Panc1 (cell line): ENCODE measurements at regions not wholly inside any gene's neighbourhood (a gene's known extent, or its start where the extent isn't known, plus 50 kb on each side); places are given as distances from the start of the nearest gene placed in this dataset.

Experiments used
- ATAC-seq: fragments of 200-7000 bp; cut with Tn5 transposase; 2 replicates; pipeline ENCODE4 v1.9.1; 2020; ENCODE audit warnings: mild to moderate bottlenecking, moderate library complexity
- BruUV-seq: library from RNA; stranded (reverse); fragments of 400-500 nt; replicated peaks from 2 replicates; lab custom pipeline; 2021; lab: Mats Ljungman, UMichigan
- CTCF ChIA-PET: fragments of 300-600 bp; sonication (Branson Sonifier 250); formaldehyde crosslinking; loops from one replicate; lab custom pipeline; 2022; ENCODE audit warnings: antibody characterized with exemption; lab: Charles Lee
- POLR2A ChIA-PET: fragments of 300-600 bp; sonication (Branson Sonifier 250); formaldehyde crosslinking; loops from one replicate; lab custom pipeline; 2022; ENCODE audit warnings: antibody characterized with exemption; lab: Charles Lee
- DNase-seq: peaks from one replicate; pipeline ENCODE4 v3.0.0-alpha.2; 2010; ENCODE audit warnings: low read depth, low spot score
- H3K27ac ChIP-seq: 2 replicates; pipeline ENCODE4 v1.5.1; 2011; ENCODE audit warnings: mild to moderate bottlenecking, low read length, inconsistent platforms
- H3K27me3 ChIP-seq: fragments of 200-500 bp; sonication (Bioruptor generic); 2 replicates; pipeline ENCODE4 v1.6.0; 2014; ENCODE audit warnings: low read length, inconsistent platforms; ENCODE audit not compliant: control insufficient read depth, insufficient read depth
- H3K36me3 ChIP-seq: fragments of 200-500 bp; sonication (Bioruptor generic); 2 replicates; pipeline ENCODE4 v1.5.1; 2014; ENCODE audit warnings: inconsistent platforms, mild to moderate bottlenecking, low read length, moderate library complexity; ENCODE audit not compliant: control insufficient read depth, insufficient read depth
- H3K4me1 ChIP-seq: 2 replicates; pipeline ENCODE4 v1.5.1; 2011; ENCODE audit warnings: inconsistent platforms, mild to moderate bottlenecking, low read length, moderate library complexity; ENCODE audit not compliant: control insufficient read depth, insufficient read depth
- H3K4me3 ChIP-seq, 2 experiments: 2 replicates each; pipeline ENCODE4 v1.5.1; 2011 to 2012; ENCODE audit warnings: low read depth in 2 of 2, low read length in 2 of 2, mild to moderate bottlenecking in 2 of 2, inconsistent platforms in 1 of 2, moderate library complexity in 1 of 2
- H3K9me3 ChIP-seq: fragments of 200-500 bp; sonication (Bioruptor generic); 2 replicates; pipeline ENCODE4 v1.5.1; 2014; ENCODE audit warnings: low read depth, mild to moderate bottlenecking, inconsistent platforms, low read length, moderate library complexity; ENCODE audit not compliant: control insufficient read depth, insufficient read depth
- CTCF ChIP-seq: fragments of 450-650 bp; IDR thresholded peaks from 2 replicates; pipeline ENCODE4 v1.5.1; 2017; ENCODE audit warnings: mild to moderate bottlenecking
- POLR2AphosphoS5 ChIP-seq: IDR thresholded peaks from 2 replicates; pipeline ENCODE4 v1.6.1; 2012; ENCODE audit warnings: mild to moderate bottlenecking, low read depth, low read length, moderate library complexity
- REST ChIP-seq, 2 experiments: IDR thresholded peaks; 2 replicates each; pipeline ENCODE4 v1.6.1; 2011 to 2012; ENCODE audit warnings: low read depth in 2 of 2, control low read depth in 1 of 2, low read length in 1 of 2, mild to moderate bottlenecking in 1 of 2, moderate library complexity in 1 of 2; ENCODE audit not compliant: insufficient read depth in 1 of 2
- SIN3A ChIP-seq: IDR thresholded peaks from 2 replicates; pipeline ENCODE4 v1.6.1; 2012; ENCODE audit warnings: low read depth, mild to moderate bottlenecking, low read length, moderate library complexity, borderline replicate concordance; ENCODE audit not compliant: insufficient read depth
- TCF7L2 ChIP-seq: IDR thresholded peaks from 2 replicates; pipeline ENCODE4 v1.6.1; 2011; ENCODE audit warnings: mild to moderate bottlenecking, low read depth, low read length, inconsistent platforms
- in situ Hi-C: cut with HindIII; loops from 2 replicates; pipeline ENCODE4 v1.10.0; 2016; ENCODE audit warnings: low sequenced_read_pairs, low pct_unique_long_range_greater_than_20kb
- intact Hi-C: fragments of 100-400 bp; cut with micrococcal nuclease; formaldehyde crosslinking; loops from one replicate; pipeline ENCODE4 v1.10.0; 2022; ENCODE audit not compliant: unreplicated experiment

GRCh38 chr3:159817571-159817970 lies 171.1 kb upstream of the IL12A start:
- TF ChIP-seq SIN3A: no peak
- TF ChIP-seq POLR2AphosphoS5: no peak
- TF ChIP-seq CTCF: no peak
- TF ChIP-seq TCF7L2: no peak
- TF ChIP-seq REST (IDR thresholded peaks at IDR 0.05; ENCODE audit: insufficient read depth in 1 of 2, low read depth in 2 of 2, low read length in 1 of 2): no peak
- ATAC-seq (no peak), DNase-seq (no peak)
- ChIA-PET CTCF (no interaction called here), POLR2A (no interaction called here)
- intact Hi-C loops (no loop called here), in situ Hi-C loops (no loop called here)
- Histone ChIP-seq H3K27me3 (no peaks in the 10 kb centered on the region), H3K4me1 (peaks cover 18% of the 10 kb centered on the region), H3K4me3 (no peak overlapping the region), H3K9me3 (no peaks in the 10 kb centered on the region), H3K27ac (no peak overlapping the region), H3K36me3 (no peaks in the 10 kb centered on the region)
- no TSS peak for BruUV-seq

- BruUV-seq: no TSS peak
- H3K27ac ChIP-seq: no peak overlapping the region
- no peaks in the 10 kb centered on the region for H3K9me3 ChIP-seq
- TF ChIP-seq POLR2AphosphoS5 (no peak), CTCF (peak; percentile 12; the same call in 1 of the 2 replicates)
- peaks cover 18% of the 10 kb centered on the region for H3K4me1 ChIP-seq
- intact Hi-C loops: no loop called here
- ChIA-PET POLR2A (no interaction called here), CTCF (no interaction called here)
- no peaks in the 10 kb centered on the region for H3K27me3 ChIP-seq
- DNase-seq (no peak), ATAC-seq (0 out of 2 replicates have a peak, but pooled peaks have one; percentile 35)
- in situ Hi-C loops: no loop called here
- no peak overlapping the region for H3K4me3 ChIP-seq
- no peaks in the 10 kb centered on the region for H3K36me3 ChIP-seq
Measured at GRCh38 chr3:159818399-159818798, 170.2 kb upstream of the IL12A start.
